Breast epithelium (tissue), 3 donors: ENCODE measurements at regions not wholly inside any gene's neighbourhood (a gene's known extent, or its start where the extent isn't known, plus 50 kb on each side); places are given as distances from the start of the nearest gene placed in this dataset.

ENCODE experiments used
- CTCF ChIP-seq, 3 donors: fragments of 450-650 bp; IDR thresholded peaks; one replicate each; pipeline ENCODE4 v1.5.1; 2016 to 2017; ENCODE audit warnings: antibody characterized with exemption in 3 of 3, mild to moderate bottlenecking in 3 of 3, moderate library complexity in 3 of 3
- POLR2A ChIP-seq: fragments of 450-650 bp; IDR thresholded peaks from one replicate; pipeline ENCODE4 v1.6.1; 2016; ENCODE audit warnings: antibody characterized with exemption, mild to moderate bottlenecking, moderate library complexity
- POLR2AphosphoS5 ChIP-seq, 3 donors: sonication (generic); formaldehyde crosslinking; IDR thresholded peaks; one replicate each; pipeline ENCODE4 v1.6.1; 2017; ENCODE audit warnings: antibody characterized with exemption in 3 of 3

GRCh38 chr14:28946267-28946666, 179.7 kb downstream of the FOXG1 start:
- TF ChIP-seq POLR2A (no peak), CTCF (IDR thresholded peaks at IDR 0.05) (no peak), POLR2AphosphoS5 (IDR thresholded peaks at IDR 0.05) (no peak)
